Upper lobe of left lung (tissue), 4 donors: ENCODE measurements at regions not wholly inside any gene's neighbourhood (a gene's known extent, or its start where the extent isn't known, plus 50 kb on each side); places are given as distances from the start of the nearest gene placed in this dataset.

Experiments
- POLR2A ChIP-seq, 4 donors: fragments of 450-650 bp; IDR thresholded peaks; one replicate each; pipeline ENCODE4 v1.5.1; 2016 to 2017; ENCODE audit warnings: antibody characterized with exemption in 4 of 4, mild to moderate bottlenecking in 2 of 4
- POLR2AphosphoS5 ChIP-seq, 2 donors: sonication (generic); formaldehyde crosslinking; IDR thresholded peaks; one replicate each; pipeline ENCODE4 v1.5.1; 2017; ENCODE audit warnings: antibody characterized with exemption in 2 of 2
- TF ChIP-seq, protein P1 (sequence below), 6 experiments: fragments of 450-650 bp in 4 of 6; fragments of 200-600 bp in 2 of 6; sonication (generic) in 2 of 6; IDR thresholded peaks; one replicate each; pipeline ENCODE4 v1.5.1; 2016 to 2019; ENCODE audit warnings: antibody characterized with exemption in 6 of 6

DNA sequence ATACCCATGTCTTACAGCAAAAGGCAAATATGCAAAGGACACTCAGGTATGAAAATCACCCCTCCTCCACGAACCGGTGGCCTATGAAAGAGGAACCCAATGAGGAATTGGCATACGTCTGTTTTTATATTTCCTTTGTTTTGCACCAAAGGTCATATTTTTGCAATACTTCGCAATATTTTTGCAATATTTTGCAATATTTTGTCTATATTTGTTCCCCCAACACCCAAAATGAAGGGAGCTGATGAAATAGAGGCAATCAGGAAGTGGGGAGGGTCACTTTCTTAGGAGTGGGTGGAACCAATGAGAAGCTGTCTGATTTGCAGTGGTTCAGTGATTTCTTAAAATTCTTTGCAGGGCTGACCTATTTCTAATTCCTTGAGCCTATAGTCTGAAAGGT, 296.8 kb upstream of the TSHZ2 start:
- TF ChIP-seq, protein P1, sequence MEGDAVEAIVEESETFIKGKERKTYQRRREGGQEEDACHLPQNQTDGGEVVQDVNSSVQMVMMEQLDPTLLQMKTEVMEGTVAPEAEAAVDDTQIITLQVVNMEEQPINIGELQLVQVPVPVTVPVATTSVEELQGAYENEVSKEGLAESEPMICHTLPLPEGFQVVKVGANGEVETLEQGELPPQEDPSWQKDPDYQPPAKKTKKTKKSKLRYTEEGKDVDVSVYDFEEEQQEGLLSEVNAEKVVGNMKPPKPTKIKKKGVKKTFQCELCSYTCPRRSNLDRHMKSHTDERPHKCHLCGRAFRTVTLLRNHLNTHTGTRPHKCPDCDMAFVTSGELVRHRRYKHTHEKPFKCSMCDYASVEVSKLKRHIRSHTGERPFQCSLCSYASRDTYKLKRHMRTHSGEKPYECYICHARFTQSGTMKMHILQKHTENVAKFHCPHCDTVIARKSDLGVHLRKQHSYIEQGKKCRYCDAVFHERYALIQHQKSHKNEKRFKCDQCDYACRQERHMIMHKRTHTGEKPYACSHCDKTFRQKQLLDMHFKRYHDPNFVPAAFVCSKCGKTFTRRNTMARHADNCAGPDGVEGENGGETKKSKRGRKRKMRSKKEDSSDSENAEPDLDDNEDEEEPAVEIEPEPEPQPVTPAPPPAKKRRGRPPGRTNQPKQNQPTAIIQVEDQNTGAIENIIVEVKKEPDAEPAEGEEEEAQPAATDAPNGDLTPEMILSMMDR (IDR thresholded peaks at IDR 0.05): no peak
- no peak for TF ChIP-seq POLR2AphosphoS5 (IDR thresholded peaks at IDR 0.05)
- TF ChIP-seq POLR2A (IDR thresholded peaks at IDR 0.05): no peak
